ENCODE measurements at regions not wholly inside any gene's neighbourhood (a gene's known extent, or its start where the extent isn't known, plus 50 kb on each side); places are given as distances from the start of the nearest gene placed in this dataset.

- H3K27me3 ChIP-seq (ENCODE audit: insufficient read depth, low read depth), result 0 out of 2 replicates have a peak, but pooled peaks cover 3% of the 10 kb centered on the region
- no peak overlapping the region for H3K4me2 ChIP-seq
- TF ChIP-seq CTCF (conservative IDR thresholded peaks at IDR 0.05) (no peak), EZH2 (IDR thresholded peaks at IDR 0.05; ENCODE audit: low read depth) (no peak)
- ChIA-PET POLR2A (ENCODE audit: unreplicated experiment) (no interaction called here), CTCF (no interaction called here)
- intact Hi-C loops (cut with micrococcal nuclease; ENCODE audit: unreplicated experiment), result no loop called here
- no peaks in the 10 kb centered on the region for H3K4me1 ChIP-seq (replicated peaks; ENCODE audit: insufficient read depth)
- DNase-seq, result no peak
- no peaks in the 10 kb centered on the region for H3K9me2 ChIP-seq (ENCODE audit: insufficient read depth)
- H3F3A ChIP-seq (ENCODE audit: insufficient read depth, low read depth), result no peaks in the 10 kb centered on the region
- H3K9me3 ChIP-seq (ENCODE audit: insufficient read depth, low read depth), result no peaks in the 10 kb centered on the region
- H4K20me1 ChIP-seq (ENCODE audit: insufficient read depth), result no peaks in the 10 kb centered on the region
- no TSS peak for BruUV-seq (replicated peaks)
- no peak overlapping the region for H3K4me3 ChIP-seq
- H3K79me2 ChIP-seq (ENCODE audit: low read depth), result no peaks in the 10 kb centered on the region
- H2AFZ ChIP-seq, result no peak overlapping the region
- H3K27ac ChIP-seq, result no peak overlapping the region
- H3K36me3 ChIP-seq (ENCODE audit: low read depth), result no peaks in the 10 kb centered on the region
Observed at GRCh38 chr3:72287956-72288355, 503.0 kb upstream of the PROK2 start.

GRCh38 chr3:72285502-72285901 is 500.6 kb upstream of the PROK2 start:
- H3K79me2 ChIP-seq (ENCODE audit: low read depth), result no peaks in the 10 kb centered on the region
- H4K20me1 ChIP-seq (ENCODE audit: insufficient read depth), result no peaks in the 10 kb centered on the region
- no peaks in the 10 kb centered on the region for H3F3A ChIP-seq (ENCODE audit: insufficient read depth, low read depth)
- ChIA-PET CTCF (no interaction called here), POLR2A (ENCODE audit: unreplicated experiment) (no interaction called here)
- no peak overlapping the region for H3K4me2 ChIP-seq
- no peaks in the 10 kb centered on the region for H3K4me1 ChIP-seq (replicated peaks; ENCODE audit: insufficient read depth)
- intact Hi-C loops (cut with micrococcal nuclease; ENCODE audit: unreplicated experiment), result no loop called here
- no peaks in the 10 kb centered on the region for H3K36me3 ChIP-seq (ENCODE audit: low read depth)
- BruUV-seq (replicated peaks), result no TSS peak
- TF ChIP-seq CTCF (conservative IDR thresholded peaks at IDR 0.05) (no peak), EZH2 (IDR thresholded peaks at IDR 0.05; ENCODE audit: low read depth) (no peak)
- no peak overlapping the region for H3K4me3 ChIP-seq
- H3K9me3 ChIP-seq (ENCODE audit: insufficient read depth, low read depth), result no peaks in the 10 kb centered on the region
- 0 out of 2 replicates have a peak, but pooled peaks cover 3% of the 10 kb centered on the region for H3K27me3 ChIP-seq (ENCODE audit: insufficient read depth, low read depth)
- H2AFZ ChIP-seq, result no peak overlapping the region
- H3K27ac ChIP-seq, result no peak overlapping the region
- DNase-seq, result no peak
- H3K9me2 ChIP-seq (ENCODE audit: insufficient read depth), result no peaks in the 10 kb centered on the region

GRCh38 chr3:72284471-72284870 is 499.5 kb upstream of the PROK2 start:
- Histone ChIP-seq H2AFZ (no peak overlapping the region), H3K27ac (no peak overlapping the region), H4K20me1 (ENCODE audit: insufficient read depth) (no peaks in the 10 kb centered on the region), H3K27me3 (ENCODE audit: insufficient read depth, low read depth) (0 out of 2 replicates have a peak, but pooled peaks cover 3% of the 10 kb centered on the region), H3K4me2 (no peak overlapping the region), H3K79me2 (ENCODE audit: low read depth) (no peaks in the 10 kb centered on the region), H3K9me2 (ENCODE audit: insufficient read depth) (no peaks in the 10 kb centered on the region), H3K4me1 (replicated peaks; ENCODE audit: insufficient read depth) (no peaks in the 10 kb centered on the region), H3K36me3 (ENCODE audit: low read depth) (no peaks in the 10 kb centered on the region), H3K4me3 (no peak overlapping the region), H3F3A (ENCODE audit: insufficient read depth, low read depth) (no peaks in the 10 kb centered on the region), H3K9me3 (ENCODE audit: insufficient read depth, low read depth) (no peaks in the 10 kb centered on the region)
- ChIA-PET CTCF (no interaction called here), POLR2A (ENCODE audit: unreplicated experiment) (no interaction called here)
- DNase-seq, result no peak
- TF ChIP-seq EZH2 (IDR thresholded peaks at IDR 0.05; ENCODE audit: low read depth) (no peak), CTCF (conservative IDR thresholded peaks at IDR 0.05) (no peak)
- no TSS peak for BruUV-seq (replicated peaks)
- intact Hi-C loops (cut with micrococcal nuclease; ENCODE audit: unreplicated experiment), result no loop called here
